CD4-positive, alpha-beta T cell (primary cell): ENCODE measurements at regions not wholly inside any gene's neighbourhood (a gene's known extent, or its start where the extent isn't known, plus 50 kb on each side); places are given as distances from the start of the nearest gene placed in this dataset.

ENCODE experiments used
- ATAC-seq: fragments of 200-7000 bp; cut with Tn5 transposase; one replicate; pipeline ENCODE4 v1.10.0; 2022; ENCODE audit warnings: mild to moderate bottlenecking; ENCODE audit not compliant: poor library complexity
- CTCF ChIA-PET: fragments of 350-600 bp; sonication (Branson Sonifier 250); formaldehyde crosslinking; loops from one replicate; lab custom pipeline; 2021; ENCODE audit warnings: antibody characterized with exemption, inconsistent platforms; lab: Charles Lee
- POLR2A ChIA-PET: fragments of 350-600 bp; sonication (Branson Sonifier 250); formaldehyde crosslinking; loops from one replicate; lab custom pipeline; 2021; ENCODE audit warnings: antibody characterized with exemption, inconsistent platforms; lab: Charles Lee
- DNase-seq, 14 experiments: peaks; one replicate each; pipeline ENCODE4 v3.0.0-alpha.2; 2013 to 2020; ENCODE audit warnings: mixed read lengths in 2 of 14
- H3K27ac ChIP-seq, 2 donors: one replicate each; pipeline versions ENCODE4 v1.5.1 to v1.7.0; 2013; ENCODE audit warnings: low read length in 2 of 2, low read depth in 1 of 2, mild to moderate bottlenecking in 1 of 2
- H3K27me3 ChIP-seq, 2 experiments: 1 replicate in 1 of 2; 2 replicates in 1 of 2; pipeline versions ENCODE4 v1.6.1 to v1.7.0; 2013; ENCODE audit warnings: low read length in 2 of 2, control low read depth in 1 of 2, mild to moderate bottlenecking in 1 of 2, moderate library complexity in 1 of 2; ENCODE audit not compliant: insufficient read depth in 2 of 2, control insufficient read depth in 1 of 2
- H3K36me3 ChIP-seq: one replicate; pipeline ENCODE4 v1.6.1; 2013; ENCODE audit warnings: low read length, control low read depth; ENCODE audit not compliant: insufficient read depth
- H3K4me1 ChIP-seq: one replicate; pipeline ENCODE4 v1.6.1; 2013; ENCODE audit warnings: low read length, control low read depth; ENCODE audit not compliant: insufficient read depth
- H3K4me3 ChIP-seq: one replicate; pipeline ENCODE4 v1.5.1; 2013; ENCODE audit warnings: mild to moderate bottlenecking, low read length, moderate library complexity
- H3K9me3 ChIP-seq, 2 experiments: 1 replicate in 1 of 2; 2 replicates in 1 of 2; pipeline versions ENCODE4 v1.6.1 to v1.7.0; 2013; ENCODE audit warnings: low read length in 2 of 2, mild to moderate bottlenecking in 2 of 2, control low read depth in 1 of 2, moderate library complexity in 1 of 2; ENCODE audit not compliant: control insufficient read depth in 1 of 2, insufficient read depth in 1 of 2
- H3K27ac Mint-ChIP-seq: one replicate; pipeline ENCODE4 v1.8.0; 2020; ENCODE audit warnings: mixed read lengths
- H3K27me3 Mint-ChIP-seq: one replicate; pipeline ENCODE4 v1.8.0; 2021; ENCODE audit warnings: mixed read lengths
- H3K36me3 Mint-ChIP-seq: one replicate; pipeline ENCODE4 v1.8.0; 2021; ENCODE audit warnings: low read depth, mixed read lengths
- H3K4me1 Mint-ChIP-seq: one replicate; pipeline ENCODE4 v1.8.0; 2021; ENCODE audit warnings: low read depth, mixed read lengths
- H3K4me3 Mint-ChIP-seq: one replicate; pipeline ENCODE4 v1.8.0; 2020; ENCODE audit warnings: mild to moderate bottlenecking, mixed read lengths
- H3K9me3 Mint-ChIP-seq: one replicate; pipeline ENCODE4 v1.8.0; 2020; ENCODE audit warnings: mixed read lengths
- CTCF ChIP-seq: fragments of 200-600 bp; IDR thresholded peaks from one replicate; pipeline ENCODE4 v1.8.0; 2022; ENCODE audit warnings: antibody characterized with exemption, mild to moderate bottlenecking
- intact Hi-C, 2 experiments: fragments of 100-400 bp; cut with DNase I in 1 of 2; cut with micrococcal nuclease in 1 of 2; formaldehyde crosslinking; loops; one replicate each; pipeline versions ENCODE4 v1.15.1 to v1.9.0; 2023 to 2025; cut with DNase I, micrococcal nuclease

GRCh38 chr1:48120621-48121020 is 101.9 kb upstream of the SLC5A9 start:
- DNase-seq (no peak), ATAC-seq (no peak)
- no peaks in the 10 kb centered on the region for H3K4me1 ChIP-seq
- ChIA-PET CTCF (no interaction called here), POLR2A (no interaction called here)
- no peak overlapping the region for H3K4me3 Mint-ChIP-seq
- H3K36me3 Mint-ChIP-seq: no peaks in the 10 kb centered on the region
- peaks cover 0 to 2% of the 10 kb centered on the region in 2 experiments for H3K27me3 ChIP-seq
- no peaks in the 10 kb centered on the region for H3K4me1 Mint-ChIP-seq
- no peaks in the 10 kb centered on the region for H3K9me3 ChIP-seq
- peaks cover 41% of the 10 kb centered on the region for H3K27me3 Mint-ChIP-seq
- peaks cover 3% of the 10 kb centered on the region for H3K9me3 Mint-ChIP-seq
- intact Hi-C loops: no loop called here
- no peaks in the 10 kb centered on the region for H3K36me3 ChIP-seq
- no peak overlapping the region for H3K27ac Mint-ChIP-seq
- TF ChIP-seq CTCF: no peak
- no peak overlapping the region for H3K27ac ChIP-seq
- H3K4me3 ChIP-seq: no peak overlapping the region

GRCh38 chr1:48115835-48116234 is 106.7 kb upstream of the SLC5A9 start:
- peaks cover 3% of the 10 kb centered on the region for H3K9me3 Mint-ChIP-seq
- ATAC-seq: no peak
- no peaks in the 10 kb centered on the region for H3K36me3 Mint-ChIP-seq

GRCh38 chr1:48114596-48115382 is 107.7 kb upstream of the SLC5A9 start:
- Mint-ChIP-seq H3K27ac (no peak overlapping the region), H3K9me3 (peaks cover 3% of the 10 kb centered on the region), H3K4me3 (no peak overlapping the region), H3K4me1 (no peaks in the 10 kb centered on the region), H3K27me3 (peaks cover 30% of the 10 kb centered on the region), H3K36me3 (no peaks in the 10 kb centered on the region)
- H3K4me3 ChIP-seq: no peak overlapping the region
- ChIA-PET CTCF (no interaction called here), POLR2A (no interaction called here)
- no peaks in the 10 kb centered on the region for H3K4me1 ChIP-seq
- H3K9me3 ChIP-seq: no peaks in the 10 kb centered on the region
- DNase-seq (no peak), ATAC-seq (no peak)
- no peak overlapping the region for H3K27ac ChIP-seq
- TF ChIP-seq CTCF: no peak
- H3K27me3 ChIP-seq: peaks cover 0 to 4% of the 10 kb centered on the region in 2 experiments
- intact Hi-C loops: no loop called here
- H3K36me3 ChIP-seq: no peaks in the 10 kb centered on the region

More at GRCh38 chr1:48115835-48116234, 106.7 kb upstream of the SLC5A9 start:
- no peak for TF ChIP-seq CTCF
- intact Hi-C loops: no loop called here
- H3K27me3 Mint-ChIP-seq: peaks cover 31% of the 10 kb centered on the region
- no peak overlapping the region for H3K4me3 ChIP-seq
- no peaks in the 10 kb centered on the region for H3K4me1 ChIP-seq
- H3K4me1 Mint-ChIP-seq: no peaks in the 10 kb centered on the region
- CTCF ChIA-PET: no interaction called here
- H3K4me3 Mint-ChIP-seq: no peak overlapping the region
- no peak overlapping the region for H3K27ac Mint-ChIP-seq
- H3K9me3 ChIP-seq: no peaks in the 10 kb centered on the region
- H3K27ac ChIP-seq: no peak overlapping the region
- peaks cover 0 to 4% of the 10 kb centered on the region in 2 experiments for H3K27me3 ChIP-seq
- POLR2A ChIA-PET: no interaction called here
- no peaks in the 10 kb centered on the region for H3K36me3 ChIP-seq
- no peak for DNase-seq
